Neural cell (in vitro differentiated cells): ENCODE measurements at regions not wholly inside any gene's neighbourhood (a gene's known extent, or its start where the extent isn't known, plus 50 kb on each side); places are given as distances from the start of the nearest gene placed in this dataset.

Experiments used
- H2AFZ ChIP-seq: fragments of 200-600, 300-800 bp; sonication (generic), shearing (Covaris generic); 2 replicates; pipeline ENCODE4 v1.6.0; 2014; ENCODE audit warnings: low read depth, mild to moderate bottlenecking, antibody characterized with exemption, low read length, moderate library complexity
- H3F3A ChIP-seq: fragments of 200-600 bp; shearing (Covaris generic); 2 replicates; pipeline ENCODE4 v1.6.1; 2016; ENCODE audit warnings: mild to moderate bottlenecking, moderate library complexity, mixed read lengths, antibody characterized with exemption, low read length; ENCODE audit not compliant: insufficient read depth, poor library complexity, severe bottlenecking
- H3K27ac ChIP-seq: fragments of 200-600, 300-800 bp; sonication (generic), shearing (Covaris generic); 2 replicates; pipeline ENCODE4 v1.5.1; 2014; ENCODE audit warnings: mild to moderate bottlenecking, low read length, moderate library complexity
- H3K27me3 ChIP-seq: fragments of 300-800, 200-600 bp; sonication (generic), shearing (Covaris generic); 2 replicates; pipeline ENCODE4 v1.6.0; 2014; ENCODE audit warnings: mild to moderate bottlenecking, low read depth, low read length, moderate library complexity; ENCODE audit not compliant: insufficient read depth
- H3K36me3 ChIP-seq: fragments of 300-800, 200-600 bp; sonication (generic), shearing (Covaris generic); 2 replicates; pipeline ENCODE4 v1.5.1; 2014; ENCODE audit warnings: mild to moderate bottlenecking, antibody characterized with exemption, low read length, moderate library complexity; ENCODE audit not compliant: insufficient read depth
- H3K4me2 ChIP-seq: fragments of 300-800, 200-600 bp; sonication (generic), shearing (Covaris generic); 2 replicates; pipeline ENCODE4 v1.6.0; 2014; ENCODE audit warnings: mild to moderate bottlenecking, low read length
- H3K4me3 ChIP-seq: fragments of 300-800, 200-600 bp; sonication (generic), shearing (Covaris generic); 2 replicates; pipeline ENCODE4 v1.5.1; 2014; ENCODE audit warnings: mild to moderate bottlenecking, low read length, moderate library complexity
- H3K79me2 ChIP-seq: fragments of 200-600 bp; shearing (Covaris generic); replicated peaks from 2 replicates; pipeline ENCODE4 v1.6.0; 2014; ENCODE audit warnings: mild to moderate bottlenecking, low read length, moderate library complexity; ENCODE audit not compliant: insufficient read depth
- H3K9ac ChIP-seq: fragments of 300-800, 200-600 bp; sonication (generic), shearing (Covaris generic); 2 replicates; pipeline ENCODE4 v1.6.1; 2016; ENCODE audit warnings: mild to moderate bottlenecking, low read length, mixed read lengths
- H3K9me2 ChIP-seq: fragments of 200-600 bp; shearing (Covaris generic); 2 replicates; pipeline ENCODE4 v1.6.1; 2016; ENCODE audit warnings: mild to moderate bottlenecking, low read length, mixed read lengths; ENCODE audit not compliant: insufficient read depth
- H3K9me3 ChIP-seq: fragments of 200-600, 300-800 bp; sonication (generic), shearing (Covaris generic); 2 replicates; pipeline ENCODE4 v1.6.1; 2016; ENCODE audit warnings: mild to moderate bottlenecking, mixed run types, low read length, moderate library complexity, mixed read lengths
- H4K20me1 ChIP-seq: fragments of 200-600 bp; shearing (Covaris generic); 2 replicates; pipeline ENCODE4 v1.6.1; 2016; ENCODE audit warnings: mild to moderate bottlenecking, mixed run types; ENCODE audit not compliant: insufficient read depth
- CTCF ChIP-seq: fragments of 450-650 bp; IDR thresholded peaks from 2 replicates; pipeline ENCODE4 v1.5.1; 2014; ENCODE audit warnings: antibody characterized with exemption, mild to moderate bottlenecking, moderate library complexity; ENCODE audit not compliant: poor library complexity, severe bottlenecking
- EP300 ChIP-seq: fragments of 450-650 bp; conservative IDR thresholded peaks from 2 replicates; pipeline ENCODE4 v1.6.1; 2014; ENCODE audit warnings: antibody characterized with exemption, mild to moderate bottlenecking, moderate library complexity; ENCODE audit not compliant: poor library complexity, severe bottlenecking
- EZH2 ChIP-seq: fragments of 200-600, 300-800 bp; shearing (Covaris generic), sonication (generic); IDR thresholded peaks from 2 replicates; pipeline ENCODE4 v1.6.1; 2014; ENCODE audit warnings: antibody characterized with exemption, low read length, borderline replicate concordance, mild to moderate bottlenecking; ENCODE audit not compliant: insufficient read depth, poor library complexity, severe bottlenecking
- MXI1 ChIP-seq: fragments of 450-650 bp; conservative IDR thresholded peaks from 2 replicates; pipeline ENCODE4 v1.6.1; 2014; ENCODE audit warnings: antibody characterized with exemption, mild to moderate bottlenecking; ENCODE audit not compliant: poor library complexity, severe bottlenecking
- POLR2AphosphoS5 ChIP-seq: IDR thresholded peaks from 2 replicates; pipeline ENCODE4 v1.6.1; 2012
- RAD21 ChIP-seq: fragments of 450-650 bp; conservative IDR thresholded peaks from 2 replicates; pipeline ENCODE4 v1.6.1; 2014; ENCODE audit warnings: antibody characterized with exemption, mild to moderate bottlenecking, moderate library complexity
- REST ChIP-seq: IDR thresholded peaks from 2 replicates; pipeline ENCODE4 v1.6.1; 2012; ENCODE audit warnings: borderline replicate concordance
- SMC3 ChIP-seq: fragments of 450-650 bp; conservative IDR thresholded peaks from 2 replicates; pipeline ENCODE4 v1.6.1; 2014; ENCODE audit warnings: antibody characterized with exemption, mild to moderate bottlenecking, moderate library complexity; ENCODE audit not compliant: poor library complexity
- TAF1 ChIP-seq: IDR thresholded peaks from 2 replicates; pipeline ENCODE4 v1.6.1; 2012; ENCODE audit warnings: low read depth

GRCh38 chr5:3311433-3311832 lies 284.2 kb upstream of the IRX1 start:
- Histone ChIP-seq H3K9me3 (peaks cover 10% of the 10 kb centered on the region), H4K20me1 (no peaks in the 10 kb centered on the region), H3K36me3 (no peaks in the 10 kb centered on the region), H3K9me2 (no peaks in the 10 kb centered on the region), H3K4me2 (no peak overlapping the region), H3K79me2 (no peaks in the 10 kb centered on the region), H3K9ac (no peak overlapping the region), H3F3A (no peaks in the 10 kb centered on the region), H3K4me3 (no peak overlapping the region), H3K27ac (no peak overlapping the region), H3K27me3 (no peaks in the 10 kb centered on the region), H2AFZ (no peak overlapping the region)
- TF ChIP-seq EZH2 (no peak), TAF1 (no peak), EP300 (no peak)

GRCh38 chr5:3310541-3311261 lies 284.9 kb upstream of the IRX1 start:
- peaks cover 10% of the 10 kb centered on the region for H3K9me3 ChIP-seq
- no peaks in the 10 kb centered on the region for H3K36me3 ChIP-seq
- no peak overlapping the region for H3K9ac ChIP-seq

More at GRCh38 chr5:3310541-3311261, 284.9 kb upstream of the IRX1 start:
- no peak overlapping the region for H3K27ac ChIP-seq
- no peak for TF ChIP-seq EZH2
- no peak for TF ChIP-seq EP300
- TF ChIP-seq TAF1: no peak
- no peak for TF ChIP-seq SMC3
- TF ChIP-seq MXI1: no peak
- TF ChIP-seq CTCF: no peak
- TF ChIP-seq POLR2AphosphoS5: no peak
- no peak for TF ChIP-seq RAD21
- TF ChIP-seq REST: no peak
- H3K4me2 ChIP-seq: no peak overlapping the region
- no peak overlapping the region for H2AFZ ChIP-seq
- H3F3A ChIP-seq: no peaks in the 10 kb centered on the region
- H3K9me2 ChIP-seq: no peaks in the 10 kb centered on the region
- H3K27me3 ChIP-seq: no peaks in the 10 kb centered on the region
- H3K79me2 ChIP-seq: no peaks in the 10 kb centered on the region
- H3K4me3 ChIP-seq: no peak overlapping the region
- H4K20me1 ChIP-seq: no peaks in the 10 kb centered on the region
